Hematopoietic multipotent progenitor cell treated with erythropoietin and hydrocortisone succinate and interleukin-3 and kit ligand, for 4 days (in vitro differentiated cells): ENCODE measurements at regions not wholly inside any gene's neighbourhood (a gene's known extent, or its start where the extent isn't known, plus 50 kb on each side); places are given as distances from the start of the nearest gene placed in this dataset.

Experiments
- DNase-seq: peaks from one replicate; pipeline ENCODE4 v3.0.0-alpha.2; 2015

- DNase-seq = no peak
Measured at GRCh38 chr6:82013561-82014530, 233.7 kb downstream of the IBTK start.

- DNase-seq = peak; percentile 73
Measured at GRCh38 chr6:82006027-82006738, 241.4 kb downstream of the IBTK start.

- DNase-seq = no peak
Measured at GRCh38 chr6:82000551-82000950, 247.0 kb downstream of the IBTK start.

GRCh38 chr6:81999826-82000225, 247.3 kb upstream of the TENT5A start:
- DNase-seq = no peak

GRCh38 chr6:81999270-81999669, 246.8 kb upstream of the TENT5A start:
- no peak for DNase-seq

- DNase-seq = no peak
Measured at GRCh38 chr6:81998432-81998831, 246.0 kb upstream of the TENT5A start.

- peak; percentile 69 for DNase-seq
Measured at GRCh38 chr6:81997090-81997926, 244.8 kb upstream of the TENT5A start.

GRCh38 chr6:81996414-81996813, 243.9 kb upstream of the TENT5A start:
- DNase-seq = no peak

GRCh38 chr6:81995548-81996289, 243.2 kb upstream of the TENT5A start:
- no peak for DNase-seq

DNA sequence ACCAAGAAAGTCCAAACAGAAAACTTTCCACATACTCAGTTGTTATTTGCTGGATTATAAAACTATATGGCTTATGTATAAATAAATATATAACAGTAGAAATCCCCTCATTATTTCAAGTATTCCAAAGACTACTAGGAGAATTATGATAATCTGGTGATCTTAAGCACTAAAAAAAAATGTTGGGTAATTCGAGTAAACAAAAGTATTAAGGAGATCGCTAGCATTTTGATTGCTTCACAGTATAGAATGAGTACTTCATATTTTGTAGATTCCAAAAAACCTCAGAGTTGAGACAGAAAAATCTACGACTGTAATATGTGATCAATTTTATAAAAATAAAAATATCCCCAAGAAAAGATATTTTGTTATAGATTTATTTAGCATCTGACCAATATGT, 236.4 kb upstream of the TENT5A start:
- no peak for DNase-seq

DNA sequence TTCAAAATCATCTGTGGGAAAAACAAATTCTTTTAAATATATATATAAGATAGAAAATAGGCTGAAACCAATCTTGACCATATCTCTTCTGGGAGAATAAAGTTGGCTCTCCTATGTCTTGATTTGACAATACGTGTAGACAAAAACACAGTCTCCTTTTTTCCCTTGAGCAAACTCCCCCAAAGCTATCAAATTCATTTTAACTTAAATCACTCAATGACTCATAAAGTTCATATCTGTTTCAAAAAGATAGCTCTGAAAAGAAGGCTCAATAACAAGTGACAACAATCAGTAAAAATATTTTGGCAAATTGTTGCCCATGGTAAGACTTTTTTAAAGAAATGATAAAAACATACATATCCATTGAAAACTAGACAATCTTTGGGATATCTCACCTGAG, 236.0 kb upstream of the TENT5A start:
- DNase-seq = no peak

GRCh38 chr6:81987293-81987692, 234.8 kb upstream of the TENT5A start:
- DNase-seq = no peak

DNA sequence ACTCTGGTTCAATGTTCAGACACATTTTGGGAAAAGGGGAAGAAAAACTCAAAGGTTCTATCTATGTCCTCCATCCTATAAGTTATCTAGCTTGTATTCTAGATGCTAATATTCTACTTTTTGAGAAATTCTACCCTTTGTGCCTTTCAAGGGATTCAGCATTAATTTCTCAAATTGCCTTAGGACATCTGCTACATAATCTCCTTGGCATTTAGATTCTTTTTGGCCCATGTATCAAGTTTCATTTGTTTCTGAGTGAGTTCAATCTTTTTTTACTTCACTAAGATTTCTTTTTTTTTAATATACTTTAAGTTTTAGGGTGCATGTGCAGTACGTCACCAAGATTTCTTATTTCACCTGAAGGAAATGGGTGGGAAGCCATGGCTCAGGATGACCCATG, 232.7 kb upstream of the TENT5A start:
- no peak for DNase-seq

DNA sequence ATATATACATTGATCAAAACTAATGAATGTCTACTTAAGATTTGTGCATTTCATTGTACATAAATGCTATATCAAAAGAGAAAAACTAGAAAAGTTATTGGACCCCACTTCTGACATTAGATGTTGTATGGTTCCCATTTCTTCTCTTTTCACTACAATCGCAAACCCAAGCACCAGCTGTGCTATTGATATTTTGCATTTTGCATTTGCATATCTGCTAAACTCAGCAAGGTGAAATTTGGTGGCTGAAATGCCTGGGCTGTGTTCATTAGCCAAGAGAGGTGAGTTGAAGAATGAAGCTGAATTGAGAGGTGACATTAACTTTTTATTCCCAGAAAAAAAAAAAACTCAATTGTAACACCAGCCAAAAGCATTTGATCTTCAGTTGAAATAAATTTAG, 232.1 kb upstream of the TENT5A start:
- DNase-seq = no peak

DNA sequence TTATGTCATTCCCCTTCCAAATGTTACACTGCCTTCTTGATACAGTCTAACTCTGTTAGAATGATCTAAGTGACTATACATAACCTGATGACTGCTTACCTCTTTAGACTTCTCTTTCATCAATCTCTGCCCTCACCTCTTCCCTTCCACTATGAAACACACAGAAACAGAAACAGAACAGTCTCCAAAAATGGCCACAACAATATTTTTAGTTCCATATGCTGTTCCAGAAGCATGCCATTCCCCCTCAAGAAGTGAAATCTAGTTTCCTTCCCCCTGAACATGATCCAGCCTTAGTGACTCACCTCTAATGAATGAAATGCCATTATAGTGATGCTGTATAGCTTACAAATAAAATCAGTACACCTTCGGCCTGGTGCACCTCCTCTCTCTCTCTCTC, 229.3 kb upstream of the TENT5A start:
- no peak for DNase-seq

DNA sequence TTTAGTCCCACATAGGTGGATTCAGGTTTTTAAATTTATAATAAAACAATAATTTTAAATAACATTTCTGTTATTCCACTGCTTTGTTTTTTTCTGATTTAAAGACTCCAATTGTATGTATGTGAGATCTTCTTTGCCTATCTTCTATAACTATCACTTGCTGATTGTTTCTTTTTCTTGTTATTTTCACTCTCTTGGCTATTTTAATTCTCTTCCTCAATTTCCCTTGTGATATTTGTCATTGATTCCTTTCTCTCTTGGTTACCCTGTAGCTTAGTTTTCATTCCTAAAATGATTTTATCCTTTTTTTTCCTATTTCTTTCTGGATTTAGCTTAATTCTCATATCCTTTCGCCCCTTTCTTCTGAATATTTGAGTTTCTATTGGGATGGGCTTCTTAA, 227.3 kb upstream of the TENT5A start:
- no peak for DNase-seq

GRCh38 chr6:81979329-81979728, 226.8 kb upstream of the TENT5A start:
- peak; percentile 8 for DNase-seq

GRCh38 chr6:81978230-81978629, 225.7 kb upstream of the TENT5A start:
- DNase-seq = no peak

- DNase-seq = no peak
Measured at GRCh38 chr6:81977486-81977885, 225.0 kb upstream of the TENT5A start.

- no peak for DNase-seq
Measured at GRCh38 chr6:81969814-81970213, 217.3 kb upstream of the TENT5A start.

DNA sequence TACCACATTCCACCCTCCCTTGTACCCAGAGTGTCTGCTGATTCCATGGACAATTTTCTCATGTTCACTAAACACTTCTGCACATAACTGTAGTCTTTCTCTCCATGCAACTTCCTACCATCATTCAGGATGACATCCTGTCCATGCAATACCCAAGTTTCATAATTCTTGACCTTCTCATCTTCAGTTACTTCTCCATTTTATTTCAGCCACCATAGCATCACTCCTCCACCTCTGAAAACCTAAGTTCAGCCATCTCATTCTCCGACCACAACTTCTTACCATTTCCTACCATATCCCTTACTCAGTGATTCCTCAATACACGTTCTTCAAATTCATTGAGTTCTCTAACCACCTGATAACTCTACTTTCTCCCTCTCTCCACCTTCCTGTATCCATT, 216.5 kb upstream of the TENT5A start:
- DNase-seq = peak; percentile 21

DNA sequence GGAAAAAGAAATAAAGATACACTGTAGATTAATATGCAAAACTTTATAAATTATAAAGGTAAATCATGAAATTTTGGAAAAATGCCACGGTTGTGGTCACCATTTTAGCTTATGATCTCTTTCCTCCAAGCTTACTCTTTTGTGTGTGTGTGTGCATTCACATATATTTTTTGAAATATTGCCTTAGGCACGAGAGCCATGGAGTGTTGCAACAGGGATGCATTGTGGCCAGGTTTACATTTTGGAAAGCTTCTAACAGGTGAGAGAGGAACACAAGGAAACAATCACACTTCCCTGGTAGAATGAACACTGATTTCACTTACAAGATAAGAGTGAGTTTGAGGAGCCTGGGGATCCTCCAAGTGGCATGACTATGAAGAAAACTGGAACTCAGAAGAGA, 214.5 kb upstream of the TENT5A start:
- DNase-seq = no peak

GRCh38 chr6:81962198-81962597, 209.7 kb upstream of the TENT5A start:
- peak; percentile 18 for DNase-seq
